SIG-M5 treated with dmso at 0.1 percent for 504 hours (cell line): ENCODE measurements at regions not wholly inside any gene's neighbourhood (a gene's known extent, or its start where the extent isn't known, plus 50 kb on each side); places are given as distances from the start of the nearest gene placed in this dataset.
A peak's percentile ranks its signal among the peaks of the same experiment; 100 is the strongest.
"Not testable (repeated sequence)": the region's sequence is repeated elsewhere in the genome, so short reads cannot be mapped to it uniquely, and the experiment has no call there.

Experiments
- DNase-seq: peaks from one replicate; lab custom pipeline; 2025; ENCODE audit not compliant: unreplicated experiment; lab: John Stamatoyannopoulos, UW

GRCh38 chr5:23103566-23103965 lies 250.4 kb upstream of the CDH12 start:
- no peak for DNase-seq

GRCh38 chr5:23095418-23095817 lies 242.3 kb upstream of the CDH12 start:
- not testable (repeated sequence) for DNase-seq

GRCh38 chr5:23089286-23089685 lies 236.1 kb upstream of the CDH12 start:
- no peak for DNase-seq

GRCh38 chr5:23084815-23085214 lies 231.7 kb upstream of the CDH12 start:
- no peak for DNase-seq

GRCh38 chr5:23072179-23072578 lies 219.0 kb upstream of the CDH12 start:
- peak; percentile 15 for DNase-seq

GRCh38 chr5:23071682-23072081 lies 218.5 kb upstream of the CDH12 start:
- DNase-seq, result no peak

GRCh38 chr5:23064710-23065109 lies 211.6 kb upstream of the CDH12 start:
- DNase-seq, result no peak

GRCh38 chr5:23053846-23054245 lies 200.7 kb upstream of the CDH12 start:
- no peak for DNase-seq

GRCh38 chr5:23042226-23042625 lies 189.1 kb upstream of the CDH12 start:
- no peak for DNase-seq

- no peak for DNase-seq
Observed at GRCh38 chr5:23035555-23036090, 182.5 kb upstream of the CDH12 start.

GRCh38 chr5:23033864-23034263 lies 180.7 kb upstream of the CDH12 start:
- DNase-seq, result no peak

- no peak for DNase-seq
Observed at GRCh38 chr5:23029290-23029689, 176.1 kb upstream of the CDH12 start.

GRCh38 chr5:23028445-23029021 lies 175.4 kb upstream of the CDH12 start:
- no peak for DNase-seq

- no peak for DNase-seq
Observed at GRCh38 chr5:23027830-23028229, 174.7 kb upstream of the CDH12 start.

- DNase-seq, result no peak
Observed at GRCh38 chr5:23027331-23027730, 174.2 kb upstream of the CDH12 start.

GRCh38 chr5:23026252-23027170 lies 173.4 kb upstream of the CDH12 start:
- DNase-seq, result no peak

GRCh38 chr5:23025629-23026233 lies 172.6 kb upstream of the CDH12 start:
- DNase-seq, result no peak

GRCh38 chr5:23024470-23024869 lies 171.3 kb upstream of the CDH12 start:
- DNase-seq, result no peak

GRCh38 chr5:23014825-23015224 lies 161.7 kb upstream of the CDH12 start:
- DNase-seq, result no peak

- DNase-seq, result no peak
Observed at GRCh38 chr5:23014266-23014665, 161.1 kb upstream of the CDH12 start.

- DNase-seq, result no peak
Observed at GRCh38 chr5:23013395-23013998, 160.4 kb upstream of the CDH12 start.
